SK-N-SH (cell line): ENCODE measurements at regions not wholly inside any gene's neighbourhood (a gene's known extent, or its start where the extent isn't known, plus 50 kb on each side); places are given as distances from the start of the nearest gene placed in this dataset.

Experiments
- CTCF ChIA-PET: fragments of 300-600, 350-600 bp; formaldehyde crosslinking; extraction: SDS; loops from one replicate; lab custom pipeline; 2021; lab: Yijun Ruan, JAX
- POLR2A ChIA-PET: fragments of 350-600 bp; sonication (Branson Sonifier 250); formaldehyde crosslinking; extraction: SDS; loops from one replicate; lab custom pipeline; 2020; ENCODE audit warnings: antibody characterized with exemption, inconsistent platforms; lab: Yijun Ruan, JAX
- DNase-seq: peaks from one replicate; pipeline ENCODE4 v3.0.0; 2012
- H2AFZ ChIP-seq: fragments of 200-600 bp; sonication (generic); 2 replicates; pipeline ENCODE4 v1.8.1; 2016; ENCODE audit warnings: antibody characterized with exemption, mild to moderate bottlenecking, low read depth
- H3F3A ChIP-seq: fragments of 200-600 bp; sonication (generic); replicated peaks from 2 replicates; pipeline ENCODE3; 2016; ENCODE audit warnings: antibody characterized with exemption, mild to moderate bottlenecking; ENCODE audit not compliant: insufficient read depth
- H3K27ac ChIP-seq, 2 experiments: fragments of 200-500 bp in 1 of 2; fragments of 200-600 bp in 1 of 2; sonication (Bioruptor generic) in 1 of 2; sonication (generic), shearing (Covaris generic) in 1 of 2; 2 replicates each; pipeline versions ENCODE4 v1.5.1 to v1.6.1; 2014 to 2016; ENCODE audit warnings: low read depth in 2 of 2, inconsistent platforms in 1 of 2, low read length in 1 of 2, mild to moderate bottlenecking in 1 of 2, mixed read lengths in 1 of 2
- H3K27me3 ChIP-seq: fragments of 200-600 bp; sonication (generic), shearing (Covaris generic); 2 replicates; pipeline ENCODE4 v1.6.1; 2016; ENCODE audit warnings: mixed run types; ENCODE audit not compliant: insufficient read depth
- H3K36me3 ChIP-seq, 2 experiments: fragments of 200-500 bp in 1 of 2; fragments of 200-600 bp in 1 of 2; sonication (Bioruptor generic) in 1 of 2; sonication (generic) in 1 of 2; replicated peaks in 1 of 2; 2 replicates each; pipeline versions ENCODE3 to v1.5.1; 2014 to 2016; ENCODE audit warnings: low read length in 1 of 2, mild to moderate bottlenecking in 1 of 2; ENCODE audit not compliant: insufficient read depth in 2 of 2, control insufficient read depth in 1 of 2
- H3K4me1 ChIP-seq, 2 experiments: fragments of 200-500 bp in 1 of 2; fragments of 200-600 bp in 1 of 2; sonication (Bioruptor generic) in 1 of 2; sonication (generic), shearing (Covaris generic) in 1 of 2; 2 replicates each; pipeline versions ENCODE4 v1.5.1 to v1.6.1; 2014 to 2016; ENCODE audit warnings: low read depth in 1 of 2, low read length in 1 of 2, mixed run types in 1 of 2; ENCODE audit not compliant: insufficient read depth in 2 of 2, control insufficient read depth in 1 of 2
- H3K4me2 ChIP-seq: fragments of 200-600 bp; sonication (generic), shearing (Covaris generic); 2 replicates; pipeline ENCODE4 v1.6.1; 2017; ENCODE audit warnings: mixed run types
- H3K4me3 ChIP-seq, 2 experiments: fragments of 200-500 bp in 1 of 2; fragments of 200-600 bp in 1 of 2; sonication (Bioruptor generic) in 1 of 2; sonication (generic), shearing (Covaris generic) in 1 of 2; 2 replicates each; pipeline versions ENCODE4 v1.5.1 to v1.8.1; 2014 to 2016; ENCODE audit warnings: low read depth in 2 of 2, inconsistent platforms in 1 of 2, low read length in 1 of 2, mild to moderate bottlenecking in 1 of 2, mixed read lengths in 1 of 2, moderate library complexity in 1 of 2
- H3K79me2 ChIP-seq: fragments of 200-600 bp; sonication (generic); 2 replicates; pipeline ENCODE4 v1.8.1; 2017; ENCODE audit warnings: mild to moderate bottlenecking; ENCODE audit not compliant: insufficient read depth
- H3K9ac ChIP-seq: fragments of 200-600 bp; sonication (generic); 2 replicates; pipeline ENCODE4 v1.6.1; 2017; ENCODE audit warnings: mixed run types
- H3K9me2 ChIP-seq: fragments of 200-600 bp; sonication (generic); 2 replicates; pipeline ENCODE4 v1.6.1; 2017; ENCODE audit warnings: mixed run types
- H3K9me3 ChIP-seq: fragments of 200-600 bp; sonication (generic); 2 replicates; pipeline ENCODE4 v1.6.1; 2017; ENCODE audit warnings: mixed run types, mild to moderate bottlenecking, moderate library complexity
- H4K20me1 ChIP-seq: fragments of 200-600 bp; sonication (generic); 2 replicates; pipeline ENCODE4 v1.6.1; 2017; ENCODE audit warnings: mild to moderate bottlenecking, mixed run types; ENCODE audit not compliant: insufficient read depth
- CHD2 ChIP-seq: fragments of 150-350 bp; IDR thresholded peaks from 2 replicates; pipeline ENCODE4 v1.6.1; 2018; ENCODE audit warnings: low read length; ENCODE audit not compliant: partially characterized antibody
- CTCF ChIP-seq: fragments of 200-600 bp; sonication (generic); IDR thresholded peaks from 2 replicates; pipeline ENCODE4 v1.6.1; 2017; ENCODE audit warnings: antibody characterized with exemption, mild to moderate bottlenecking, moderate library complexity
- ELF1 ChIP-seq: IDR thresholded peaks from 2 replicates; pipeline ENCODE4 v1.4.0; 2012
- EP300 ChIP-seq, 2 experiments: IDR thresholded peaks; 2 replicates each; pipeline versions ENCODE4 v1.4.0 to v1.6.1; 2012; ENCODE audit warnings: borderline replicate concordance in 1 of 2, low read depth in 1 of 2, low read length in 1 of 2
- EZH2phosphoT487 ChIP-seq: fragments of 200-600 bp; sonication (generic); IDR thresholded peaks from 2 replicates; pipeline ENCODE4 v1.6.1; 2017; ENCODE audit warnings: low read depth, mixed run types, mild to moderate bottlenecking, antibody characterized with exemption, moderate library complexity, borderline replicate concordance
- FOSL2 ChIP-seq: IDR thresholded peaks from 2 replicates; pipeline ENCODE4 v1.4.0; 2012; ENCODE audit warnings: low read depth, mild to moderate bottlenecking, moderate library complexity, borderline replicate concordance
- FOXJ3 ChIP-seq: sonication (generic); formaldehyde crosslinking; IDR thresholded peaks from 2 replicates; pipeline ENCODE4 v1.5.1; 2020; ENCODE audit warnings: mild to moderate bottlenecking, missing genetic modification reagents
- IRF3 ChIP-seq: fragments of 150-350 bp; IDR thresholded peaks from 2 replicates; pipeline ENCODE4 v1.6.1; 2016; ENCODE audit warnings: mild to moderate bottlenecking, low read depth, low read length
- JUND ChIP-seq: IDR thresholded peaks from 2 replicates; pipeline ENCODE4 v1.4.0; 2012
- MAX ChIP-seq: IDR thresholded peaks from 2 replicates; pipeline ENCODE4 v1.4.0; 2012; ENCODE audit warnings: low read depth
- NFIC ChIP-seq: IDR thresholded peaks from 2 replicates; pipeline ENCODE4 v1.4.0; 2012; ENCODE audit warnings: borderline replicate concordance
- REST ChIP-seq: IDR thresholded peaks from 2 replicates; pipeline ENCODE4 v1.6.1; 2012; ENCODE audit warnings: mild to moderate bottlenecking, low read depth, low read length, moderate library complexity
- RFX5 ChIP-seq: IDR thresholded peaks from 2 replicates; pipeline ENCODE4 v1.6.1; 2012; ENCODE audit warnings: mild to moderate bottlenecking, improper control_type of control experiment, low read length
- SIN3A ChIP-seq: IDR thresholded peaks from 2 replicates; pipeline ENCODE4 v1.6.1; 2012; ENCODE audit warnings: low read depth, mild to moderate bottlenecking, low read length, moderate library complexity, borderline replicate concordance
- SMC3 ChIP-seq: IDR thresholded peaks from 2 replicates; pipeline ENCODE4 v1.6.1; 2012; ENCODE audit warnings: low read depth, low read length, improper control_type of control experiment
- TAF1 ChIP-seq: IDR thresholded peaks from 2 replicates; pipeline ENCODE4 v1.6.1; 2012; ENCODE audit warnings: low read depth, mild to moderate bottlenecking, low read length, moderate library complexity, borderline replicate concordance
- USF1 ChIP-seq: IDR thresholded peaks from 2 replicates; pipeline ENCODE4 v1.4.0; 2012; ENCODE audit warnings: low read depth, borderline replicate concordance
- ZBTB33 ChIP-seq: IDR thresholded peaks from 2 replicates; pipeline ENCODE4 v1.4.0; 2012; ENCODE audit warnings: low read depth, borderline replicate concordance
- WGBS: methylation state at CpG from one replicate; pipeline ENCODE4 v1.1.6; 2017; ENCODE audit warnings: low lambda C conversion rate; 5-methylcytosine and 5-hydroxymethylcytosine counted together

GRCh38 chr11:129312730-129313503, 62.7 kb upstream of the BARX2 start:
- POLR2A ChIA-PET: no interaction called here
- Histone ChIP-seq H3K9me2 (no peaks in the 10 kb centered on the region), H4K20me1 (no peaks in the 10 kb centered on the region), H3F3A (no peaks in the 10 kb centered on the region), H3K27ac (no peak overlapping the region), H3K4me1 (peaks cover 0 to 6% of the 10 kb centered on the region in 2 experiments; a peak in 1 of 4 replicates), H3K9ac (no peak overlapping the region), H3K27me3 (no peaks in the 10 kb centered on the region), H3K4me2 (no peak overlapping the region), H3K36me3 (no peaks in the 10 kb centered on the region), H3K9me3 (no peaks in the 10 kb centered on the region), H2AFZ (no peak overlapping the region), H3K79me2 (no peaks in the 10 kb centered on the region), H3K4me3 (no peak overlapping the region)
- 90% methylated on average over 25 of the region's 25 CpGs for WGBS
- TF ChIP-seq SIN3A (no peak), IRF3 (no peak), NFIC (no peak), ZBTB33 (no peak), TAF1 (no peak), CTCF (no peak), RFX5 (no peak), SMC3 (no peak), MAX (no peak), USF1 (no peak), CHD2 (no peak), FOXJ3 (CRISPR knock-in tag) (no peak), ELF1 (no peak), EZH2phosphoT487 (no peak), FOSL2 (no peak), JUND (no peak), EP300 (IDR thresholded peaks at IDR 0.05; ENCODE audit: borderline replicate concordance in 1 of 2, low read depth in 1 of 2, low read length in 1 of 2) (no peak), REST (no peak)
- CTCF ChIA-PET: interaction anchor here (1.2 kb wide), 3 partner anchors 18 to 34 kb away, joined by 3 to 4 read pairs (median 3); no protein-coding TSS in a partner anchor
- no peak for DNase-seq
